ENCODE measurements at regions not wholly inside any gene's neighbourhood (a gene's known extent, or its start where the extent isn't known, plus 50 kb on each side); places are given as distances from the start of the nearest gene placed in this dataset.

DNA sequence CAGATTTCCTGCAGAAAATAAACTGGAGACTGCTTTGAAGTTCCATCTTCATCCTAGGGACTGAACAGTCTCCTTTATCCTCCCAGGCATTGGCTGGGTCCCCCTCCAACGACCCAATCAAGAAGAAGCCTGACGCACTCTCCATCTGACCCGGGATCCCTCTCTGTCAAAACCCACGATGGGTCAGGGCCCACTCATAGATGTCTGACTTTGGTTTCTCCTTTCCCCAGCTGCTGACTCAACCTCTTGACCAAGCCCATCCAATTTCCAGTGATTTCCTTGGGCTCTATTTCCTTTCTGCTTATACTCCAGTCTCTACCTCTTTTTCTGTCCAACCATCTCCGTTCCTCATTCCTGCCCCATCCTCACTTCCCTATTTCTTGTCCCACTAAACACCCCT, 189.7 kb downstream of the MIAT start:
- DNase-seq, result no peak
- no peak overlapping the region for H3K4me2 ChIP-seq (replicated peaks; ENCODE audit: low read depth, low read length, poor library complexity, severe bottlenecking)
- Mint-ChIP-seq H3K27ac (no peak overlapping the region), H3K4me3 (no peak overlapping the region), H3K4me1 (peaks cover 15% of the 10 kb centered on the region), H3K27me3 (no peaks in the 10 kb centered on the region), H3K9me3 (ENCODE audit: insufficient read depth) (no peaks in the 10 kb centered on the region)
- no peaks in the 10 kb centered on the region for H3K36me3 ChIP-seq (replicated peaks in 1 of 2; ENCODE audit: control extremely low read depth in 1 of 2, control insufficient read depth in 1 of 2, extremely low read depth in 1 of 2, insufficient read depth in 2 of 2, low read length in 1 of 2)
- H3K9me3 ChIP-seq (ENCODE audit: control extremely low read depth in 1 of 3, control insufficient read depth in 2 of 3, insufficient read depth in 1 of 3, low read length in 2 of 3), result peaks cover 0 to 5% (median 0%) of the 10 kb centered on the region in 3 donors
- no peaks in the 10 kb centered on the region for H4K20me1 ChIP-seq (ENCODE audit: control insufficient read depth, insufficient read depth, low read length, poor library complexity, severe bottlenecking)
- H3K27ac ChIP-seq (ENCODE audit: low read length in 2 of 2), result no peak overlapping the region
- intact Hi-C loops (cut with micrococcal nuclease), result no loop called here
- no peaks in the 10 kb centered on the region for H3K27me3 ChIP-seq (replicated peaks in 1 of 4; ENCODE audit: control extremely low read depth in 1 of 4, control insufficient read depth in 3 of 4, insufficient read depth in 4 of 4, low read length in 3 of 4)
- no peak overlapping the region for H2AFZ ChIP-seq (ENCODE audit: insufficient read depth, low read depth, low read length, poor library complexity, severe bottlenecking)
- H3K4me3 ChIP-seq (ENCODE audit: control extremely low read depth in 1 of 5, extremely low read depth in 1 of 5, insufficient read depth in 1 of 5, low read depth in 2 of 5, low read length in 4 of 5), result no peak overlapping the region
- ATAC-seq (ENCODE audit: low read depth), result no peak
- H3K9ac ChIP-seq (ENCODE audit: low read length), result no peak overlapping the region
- H3K79me2 ChIP-seq (ENCODE audit: control insufficient read depth, insufficient read depth, low read length), result no peaks in the 10 kb centered on the region
- 74% methylated on average over 5 of the region's 5 CpGs for WGBS (ENCODE audit: insufficient coverage)
- ChIA-PET POLR2A (no interaction called here), CTCF (no interaction called here)
- TF ChIP-seq, protein P1, sequence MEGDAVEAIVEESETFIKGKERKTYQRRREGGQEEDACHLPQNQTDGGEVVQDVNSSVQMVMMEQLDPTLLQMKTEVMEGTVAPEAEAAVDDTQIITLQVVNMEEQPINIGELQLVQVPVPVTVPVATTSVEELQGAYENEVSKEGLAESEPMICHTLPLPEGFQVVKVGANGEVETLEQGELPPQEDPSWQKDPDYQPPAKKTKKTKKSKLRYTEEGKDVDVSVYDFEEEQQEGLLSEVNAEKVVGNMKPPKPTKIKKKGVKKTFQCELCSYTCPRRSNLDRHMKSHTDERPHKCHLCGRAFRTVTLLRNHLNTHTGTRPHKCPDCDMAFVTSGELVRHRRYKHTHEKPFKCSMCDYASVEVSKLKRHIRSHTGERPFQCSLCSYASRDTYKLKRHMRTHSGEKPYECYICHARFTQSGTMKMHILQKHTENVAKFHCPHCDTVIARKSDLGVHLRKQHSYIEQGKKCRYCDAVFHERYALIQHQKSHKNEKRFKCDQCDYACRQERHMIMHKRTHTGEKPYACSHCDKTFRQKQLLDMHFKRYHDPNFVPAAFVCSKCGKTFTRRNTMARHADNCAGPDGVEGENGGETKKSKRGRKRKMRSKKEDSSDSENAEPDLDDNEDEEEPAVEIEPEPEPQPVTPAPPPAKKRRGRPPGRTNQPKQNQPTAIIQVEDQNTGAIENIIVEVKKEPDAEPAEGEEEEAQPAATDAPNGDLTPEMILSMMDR (IDR thresholded peaks at IDR 0.05), result no peak
- no peak for TF ChIP-seq EZH2 (IDR thresholded peaks at IDR 0.05; ENCODE audit: borderline replicate concordance, insufficient read depth, low read depth, low read length, poor library complexity, severe bottlenecking)
- H3K4me1 ChIP-seq (ENCODE audit: control insufficient read depth in 2 of 2, insufficient read depth in 2 of 2, low read length in 2 of 2), result peaks cover 9 to 10% of the 10 kb centered on the region in 2 donors

DNA sequence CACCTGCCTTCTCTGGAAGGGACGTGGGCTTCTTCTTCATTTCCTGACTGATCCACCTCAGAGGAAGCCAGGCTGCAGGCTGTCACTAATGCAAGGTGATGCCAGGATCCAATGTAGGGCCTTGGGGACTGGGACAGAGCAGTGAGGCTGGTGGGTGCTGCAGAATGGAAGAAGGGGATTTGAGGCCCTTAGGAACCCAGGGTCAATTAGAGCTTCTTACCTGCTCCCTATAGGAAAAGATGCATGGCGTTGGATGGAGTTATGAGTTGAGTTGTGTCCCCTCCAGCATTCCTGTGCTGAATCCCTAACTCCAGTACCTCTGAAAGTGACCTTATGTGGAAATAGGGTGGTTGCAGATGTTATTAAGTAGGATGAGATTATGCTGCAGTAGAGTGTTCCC, 190.4 kb downstream of the MIAT start:
- Histone ChIP-seq H2AFZ (ENCODE audit: insufficient read depth, low read depth, low read length, poor library complexity, severe bottlenecking) (no peak overlapping the region), H3K4me1 (ENCODE audit: control insufficient read depth in 2 of 2, insufficient read depth in 2 of 2, low read length in 2 of 2) (peaks cover 9 to 10% of the 10 kb centered on the region in 2 donors), H3K79me2 (ENCODE audit: control insufficient read depth, insufficient read depth, low read length) (no peaks in the 10 kb centered on the region), H4K20me1 (ENCODE audit: control insufficient read depth, insufficient read depth, low read length, poor library complexity, severe bottlenecking) (no peaks in the 10 kb centered on the region), H3K9me3 (ENCODE audit: control extremely low read depth in 1 of 3, control insufficient read depth in 2 of 3, insufficient read depth in 1 of 3, low read length in 2 of 3) (no peaks in the 10 kb centered on the region), H3K27ac (ENCODE audit: low read length in 2 of 2) (no peak overlapping the region), H3K4me3 (ENCODE audit: control extremely low read depth in 1 of 5, extremely low read depth in 1 of 5, insufficient read depth in 1 of 5, low read depth in 2 of 5, low read length in 4 of 5) (no peak overlapping the region), H3K27me3 (replicated peaks in 1 of 4; ENCODE audit: control extremely low read depth in 1 of 4, control insufficient read depth in 3 of 4, insufficient read depth in 4 of 4, low read length in 3 of 4) (no peaks in the 10 kb centered on the region), H3K36me3 (replicated peaks in 1 of 2; ENCODE audit: control extremely low read depth in 1 of 2, control insufficient read depth in 1 of 2, extremely low read depth in 1 of 2, insufficient read depth in 2 of 2, low read length in 1 of 2) (no peaks in the 10 kb centered on the region), H3K9ac (ENCODE audit: low read length) (no peak overlapping the region), H3K4me2 (replicated peaks; ENCODE audit: low read depth, low read length, poor library complexity, severe bottlenecking) (no peak overlapping the region)
- DNase-seq (no peak), ATAC-seq (ENCODE audit: low read depth) (no peak)
- Mint-ChIP-seq H3K27me3 (no peaks in the 10 kb centered on the region), H3K27ac (no peak overlapping the region), H3K9me3 (ENCODE audit: insufficient read depth) (no peaks in the 10 kb centered on the region), H3K4me3 (no peak overlapping the region), H3K4me1 (peaks cover 15% of the 10 kb centered on the region)
- CTCF ChIA-PET, result no interaction called here
- no peak for TF ChIP-seq EZH2 (IDR thresholded peaks at IDR 0.05; ENCODE audit: borderline replicate concordance, insufficient read depth, low read depth, low read length, poor library complexity, severe bottlenecking)
- TF ChIP-seq, protein P1 (IDR thresholded peaks at IDR 0.05), result no peak
- WGBS (ENCODE audit: insufficient coverage), result no CpG with 5 or more reads among the region's 2 CpGs
- intact Hi-C loops (cut with micrococcal nuclease), result no loop called here
- POLR2A ChIA-PET, result no interaction called here
